A549 (cell line): ENCODE measurements at regions not wholly inside any gene's neighbourhood (a gene's known extent, or its start where the extent isn't known, plus 50 kb on each side); places are given as distances from the start of the nearest gene placed in this dataset.
"Not testable (repeated sequence)": the region's sequence is repeated elsewhere in the genome, so short reads cannot be mapped to it uniquely, and the experiment has no call there.

ENCODE experiments used
- ATAC-seq, 2 experiments: fragments of 200-7000 bp in 1 of 2; fragments of >200 bp in 1 of 2; cut with Nextera tagmentation in 1 of 2; cut with Tn5 transposase in 1 of 2; 3 replicates each; pipeline versions ENCODE4 v1.8.0 to v1.9.1; 2018 to 2020; ENCODE audit warnings: mild to moderate bottlenecking in 1 of 2, moderate library complexity in 1 of 2
- CTCF ChIA-PET: fragments of 300-600 bp; sonication (Branson Sonifier 250); formaldehyde crosslinking; extraction: SDS; loops from one replicate; lab custom pipeline; 2021; ENCODE audit warnings: antibody characterized with exemption, inconsistent platforms; lab: Yijun Ruan, JAX
- POLR2A ChIA-PET: fragments of 350-600 bp; formaldehyde crosslinking; extraction: SDS; loops from one replicate; lab custom pipeline; 2021; ENCODE audit warnings: antibody characterized with exemption, inconsistent platforms; lab: Yijun Ruan, JAX
- DNase-seq, 2 experiments: peaks; one replicate each; pipeline versions ENCODE4 v3.0.0 to v3.0.0-alpha.2; 2011 to 2016; ENCODE audit warnings: low read depth in 1 of 2, low spot score in 1 of 2
- FAIRE-seq: peaks from 2 replicates; lab custom pipeline; 2011; peaks lifted over from hg19 to GRCh38; lab: Jason Lieb, UNC
- H3K27ac ChIP-seq, 2 experiments: fragments of >200 bp; sonication (Bioruptor Twin); formaldehyde crosslinking; 3 replicates each; pipeline ENCODE4 v1.5.1; 2016 to 2017
- H3K4me1 ChIP-seq: fragments of >200 bp; sonication (Bioruptor Twin); formaldehyde crosslinking; 3 replicates; pipeline ENCODE4 v1.6.1; 2016
- H3K4me2 ChIP-seq: fragments of >200 bp; sonication (Bioruptor Twin); formaldehyde crosslinking; 3 replicates; pipeline ENCODE4 v1.6.1; 2016
- H3K4me3 ChIP-seq: fragments of >200 bp; sonication (Bioruptor Twin); formaldehyde crosslinking; 3 replicates; pipeline ENCODE4 v1.5.1; 2016
- H3K9me3 ChIP-seq: fragments of >200 bp; sonication (Bioruptor Twin); formaldehyde crosslinking; 3 replicates; pipeline ENCODE4 v1.6.1; 2016
- CTCF ChIP-seq: fragments of >200 bp; sonication (Bioruptor Twin); formaldehyde crosslinking; IDR thresholded peaks from 3 replicates; pipeline ENCODE4 v1.5.1; 2016
- WGBS: methylation state at CpG from one replicate; pipeline ENCODE4 v1.1.6; 2017; ENCODE audit errors: missing lambda C conversion rate; 5-methylcytosine and 5-hydroxymethylcytosine counted together

- CTCF ChIA-PET = interaction anchor here (0.7 kb wide), 1 partner anchor 62 kb away, joined by 3 read pairs; no protein-coding TSS in a partner anchor
- FAIRE-seq, H3K4me2 ChIP-seq, H3K9me3 ChIP-seq, H3K4me1 ChIP-seq: not testable (repeated sequence)
- DNase-seq = peak in 1 of 2 experiments; percentile 19
- 0 out of 3 replicates have a peak, but pooled peaks have one; percentile 10 for TF ChIP-seq CTCF
- TF ChIP-seq, all 56 proteins: peak for 1; not testable (repeated sequence) for 55
- POLR2A ChIA-PET, H3K4me3 ChIP-seq, H3K27ac ChIP-seq: not testable (repeated sequence)
- peak in 1 of 2 experiments; percentile 47; a peak in 2 of 6 replicates for ATAC-seq
Observed at GRCh38 chr3:91485026-91485425, 2377.6 kb downstream of the EPHA3 start.

GRCh38 chr3:91485891-91486290 is 2378.5 kb downstream of the EPHA3 start:
- FAIRE-seq, H3K4me3 ChIP-seq, H3K9me3 ChIP-seq, POLR2A ChIA-PET, H3K4me1 ChIP-seq, H3K4me2 ChIP-seq, H3K27ac ChIP-seq, DNase-seq, CTCF ChIA-PET, ATAC-seq: not testable (repeated sequence)
- 13% methylated on average over 2 of the region's 2 CpGs for WGBS

- FAIRE-seq, H3K4me2 ChIP-seq, H3K4me3 ChIP-seq, H3K27ac ChIP-seq, DNase-seq, H3K9me3 ChIP-seq, ATAC-seq, POLR2A ChIA-PET, H3K4me1 ChIP-seq, CTCF ChIA-PET: not testable (repeated sequence)
- WGBS = 5% methylated on average over 2 of the region's 2 CpGs
Observed at GRCh38 chr3:91497712-91498111, 2390.3 kb downstream of the EPHA3 start.

GRCh38 chr3:91499850-91500249 is 2392.4 kb downstream of the EPHA3 start:
- H3K4me2 ChIP-seq, ATAC-seq, CTCF ChIA-PET, DNase-seq, H3K27ac ChIP-seq, FAIRE-seq, H3K4me3 ChIP-seq, H3K9me3 ChIP-seq, H3K4me1 ChIP-seq, POLR2A ChIA-PET: not testable (repeated sequence)
- WGBS = 0% methylated on average over 1 of the region's 1 CpG

GRCh38 chr3:91504874-91505273 is 2397.5 kb downstream of the EPHA3 start:
- H3K4me2 ChIP-seq, H3K4me3 ChIP-seq, H3K9me3 ChIP-seq, FAIRE-seq, ATAC-seq, H3K4me1 ChIP-seq, H3K27ac ChIP-seq, POLR2A ChIA-PET, DNase-seq, CTCF ChIA-PET: not testable (repeated sequence)
- WGBS = 25% methylated on average over 1 of the region's 1 CpG
